OCI-LY1 (cell line): ENCODE measurements at regions not wholly inside any gene's neighbourhood (a gene's known extent, or its start where the extent isn't known, plus 50 kb on each side); places are given as distances from the start of the nearest gene placed in this dataset.

ENCODE experiments used
- H2AFZ ChIP-seq: fragments of 200-600 bp; sonication (generic), shearing (Covaris generic); 2 replicates; pipeline ENCODE4 v1.6.0; 2014; ENCODE audit warnings: antibody characterized with exemption, mild to moderate bottlenecking, low read length
- H3F3A ChIP-seq: fragments of 200-600 bp; sonication (generic), shearing (Covaris generic); 2 replicates; pipeline ENCODE4 v1.6.0; 2014; ENCODE audit warnings: mild to moderate bottlenecking, antibody characterized with exemption, low read length, moderate library complexity; ENCODE audit not compliant: insufficient read depth
- H3K27ac ChIP-seq: fragments of 200-600 bp; sonication (generic); 2 replicates; pipeline ENCODE4 v1.5.1; 2014; ENCODE audit warnings: low read length, mixed run types, mild to moderate bottlenecking, low read depth; ENCODE audit not compliant: poor library complexity, severe bottlenecking
- H3K27me3 ChIP-seq: fragments of 200-600 bp; sonication (generic); 2 replicates; pipeline ENCODE4 v1.6.0; 2014; ENCODE audit warnings: antibody characterized with exemption, mild to moderate bottlenecking, low read length, moderate library complexity; ENCODE audit not compliant: insufficient read depth
- H3K36me3 ChIP-seq: fragments of 200-600 bp; sonication (generic); 2 replicates; pipeline ENCODE4 v1.6.1; 2014; ENCODE audit warnings: mild to moderate bottlenecking, antibody characterized with exemption, low read length, moderate library complexity, mixed read lengths; ENCODE audit not compliant: insufficient read depth
- H3K4me1 ChIP-seq: fragments of 200-600 bp; sonication (generic); 2 replicates; pipeline ENCODE4 v1.5.1; 2014; ENCODE audit warnings: mild to moderate bottlenecking, low read length, moderate library complexity; ENCODE audit not compliant: insufficient read depth, severe bottlenecking
- H3K4me2 ChIP-seq: fragments of 200-600 bp; sonication (generic), shearing (Covaris generic); 2 replicates; pipeline ENCODE4 v1.6.1; 2014; ENCODE audit warnings: low read length
- H3K4me3 ChIP-seq: fragments of 200-600 bp; sonication (generic); 2 replicates; pipeline ENCODE4 v1.5.1; 2014; ENCODE audit warnings: low read length, low read depth, mild to moderate bottlenecking, mixed read lengths; ENCODE audit not compliant: poor library complexity, severe bottlenecking
- H3K79me2 ChIP-seq: fragments of 200-600 bp; shearing (Covaris generic); 2 replicates; pipeline ENCODE4 v1.6.1; 2016; ENCODE audit warnings: mixed run types, low read length, mixed read lengths; ENCODE audit not compliant: insufficient read depth
- H3K9ac ChIP-seq: fragments of 200-600 bp; sonication (generic), shearing (Covaris generic); 2 replicates; pipeline ENCODE4 v1.6.1; 2014; ENCODE audit warnings: mild to moderate bottlenecking, low read length, mixed read lengths
- H3K9me2 ChIP-seq: fragments of 200-600 bp; sonication (generic), shearing (Covaris generic); 2 replicates; pipeline ENCODE4 v1.6.1; 2014; ENCODE audit warnings: low read depth, mild to moderate bottlenecking, low read length, mixed read lengths
- H3K9me3 ChIP-seq: fragments of 200-600 bp; shearing (Covaris generic); 2 replicates; pipeline ENCODE4 v1.6.1; 2014; ENCODE audit warnings: low read length, mixed read lengths
- H4K20me1 ChIP-seq: fragments of 200-600 bp; sonication (generic), shearing (Covaris generic); 2 replicates; pipeline ENCODE4 v1.6.0; 2016; ENCODE audit warnings: mild to moderate bottlenecking, low read length; ENCODE audit not compliant: insufficient read depth
- CTCF ChIP-seq: fragments of 200-600 bp; sonication (generic), shearing (Covaris generic); IDR thresholded peaks from 2 replicates; pipeline ENCODE4 v1.5.1; 2017; ENCODE audit warnings: mild to moderate bottlenecking, antibody characterized with exemption, low read length, moderate library complexity, mixed read lengths
- EZH2 ChIP-seq: fragments of 200-600 bp; sonication (generic), shearing (Covaris generic); IDR thresholded peaks from 2 replicates; pipeline ENCODE4 v1.8.0; 2017; ENCODE audit warnings: borderline replicate concordance, mixed run types, mild to moderate bottlenecking, antibody characterized with exemption, low read length, moderate library complexity, mixed read lengths

GRCh38 chr7:71034243-71034642 is 97.7 kb upstream of the GALNT17 start:
- H3K9me2 ChIP-seq, result no peaks in the 10 kb centered on the region
- H3K36me3 ChIP-seq, result no peaks in the 10 kb centered on the region

DNA sequence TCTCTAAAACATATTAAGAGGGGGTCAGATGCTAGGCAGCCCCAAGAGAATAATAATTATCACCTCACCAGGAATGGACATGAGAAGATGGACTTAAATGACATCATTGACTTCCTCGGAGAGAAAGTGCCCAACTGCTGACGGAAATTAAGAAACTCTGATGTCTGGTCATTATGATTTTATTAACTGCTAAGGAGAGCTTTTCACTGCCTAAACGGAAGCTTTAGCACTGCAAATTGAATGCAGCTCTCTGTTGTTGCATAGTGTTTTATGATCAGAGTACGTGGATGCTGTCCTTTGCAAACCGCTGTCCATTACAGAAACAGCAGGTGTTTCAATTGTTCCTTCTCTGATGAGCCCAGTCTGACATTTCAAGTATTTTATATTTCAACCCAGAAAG is 89.4 kb upstream of the GALNT17 start:
- no peak overlapping the region for H3K4me3 ChIP-seq
- no peaks in the 10 kb centered on the region for H3F3A ChIP-seq
- no peak overlapping the region for H3K27ac ChIP-seq
- no peaks in the 10 kb centered on the region for H3K79me2 ChIP-seq
- no peak overlapping the region for H3K4me2 ChIP-seq
- no peaks in the 10 kb centered on the region for H3K9me2 ChIP-seq
- no peaks in the 10 kb centered on the region for H3K9me3 ChIP-seq
- no peak overlapping the region for H2AFZ ChIP-seq
- H3K36me3 ChIP-seq, result no peaks in the 10 kb centered on the region
- no peaks in the 10 kb centered on the region; the same call in 1 of the 2 replicates for H3K27me3 ChIP-seq
- H4K20me1 ChIP-seq, result no peaks in the 10 kb centered on the region
- no peak overlapping the region for H3K9ac ChIP-seq
- TF ChIP-seq EZH2 (no peak), CTCF (no peak)
- H3K4me1 ChIP-seq, result no peaks in the 10 kb centered on the region

More at GRCh38 chr7:71034243-71034642, 97.7 kb upstream of the GALNT17 start:
- Histone ChIP-seq H3F3A (no peaks in the 10 kb centered on the region), H3K4me2 (no peak overlapping the region), H2AFZ (no peak overlapping the region), H3K4me3 (no peak overlapping the region), H3K27ac (no peak overlapping the region), H4K20me1 (no peaks in the 10 kb centered on the region), H3K27me3 (0 out of 2 replicates have a peak, but pooled peaks cover 3% of the 10 kb centered on the region), H3K9ac (no peak overlapping the region), H3K9me3 (no peaks in the 10 kb centered on the region), H3K4me1 (no peaks in the 10 kb centered on the region), H3K79me2 (no peaks in the 10 kb centered on the region)
- TF ChIP-seq CTCF (no peak), EZH2 (no peak)

DNA sequence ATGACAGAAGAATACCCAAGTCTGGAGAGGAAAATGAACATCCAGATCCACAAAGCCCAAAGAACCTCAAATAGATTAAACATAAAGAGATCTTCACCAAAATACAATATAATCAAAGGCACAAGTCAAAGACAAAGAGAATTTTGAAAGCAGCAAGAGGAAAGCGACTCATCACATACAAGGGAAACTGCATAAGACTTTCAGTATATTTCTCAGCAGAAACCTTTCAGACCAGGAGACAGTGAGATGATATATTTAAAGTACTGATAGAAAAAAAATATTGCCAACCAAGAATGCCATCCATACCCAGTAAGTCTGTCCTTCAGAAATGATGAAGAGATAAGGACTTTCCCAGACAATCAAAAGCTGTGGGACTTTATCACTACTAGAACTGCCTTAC is 81.5 kb upstream of the GALNT17 start:
- no peak overlapping the region for H3K27ac ChIP-seq
- H3K36me3 ChIP-seq, result no peaks in the 10 kb centered on the region
- H3K9ac ChIP-seq, result no peak overlapping the region
- no peak overlapping the region for H2AFZ ChIP-seq
- H3K79me2 ChIP-seq, result no peaks in the 10 kb centered on the region
- H3F3A ChIP-seq, result no peaks in the 10 kb centered on the region
- peaks cover 17% of the 10 kb centered on the region for H3K9me3 ChIP-seq
- no peak overlapping the region for H3K4me3 ChIP-seq
- H4K20me1 ChIP-seq, result no peaks in the 10 kb centered on the region
- H3K4me1 ChIP-seq, result no peaks in the 10 kb centered on the region
- H3K9me2 ChIP-seq, result no peaks in the 10 kb centered on the region
- no peak overlapping the region for H3K4me2 ChIP-seq
- no peaks in the 10 kb centered on the region; the same call in 1 of the 2 replicates for H3K27me3 ChIP-seq
- TF ChIP-seq CTCF (no peak), EZH2 (no peak)
